Progenitor cell of endocrine pancreas (in vitro differentiated cells): ENCODE measurements at regions not wholly inside any gene's neighbourhood (a gene's known extent, or its start where the extent isn't known, plus 50 kb on each side); places are given as distances from the start of the nearest gene placed in this dataset.

Experiments
- DNase-seq: peaks from one replicate; pipeline ENCODE4 v3.0.0; 2021; ENCODE audit warnings: low spot score; ENCODE audit not compliant: unreplicated experiment
- H3K27ac Mint-ChIP-seq: 2 replicates; pipeline ENCODE4 v1.8.0; 2021; ENCODE audit warnings: mild to moderate bottlenecking, moderate library complexity, mixed read lengths
- H3K27me3 Mint-ChIP-seq: 2 replicates; pipeline ENCODE4 v1.8.0; 2021; ENCODE audit warnings: mixed read lengths
- H3K36me3 Mint-ChIP-seq: 2 replicates; pipeline ENCODE4 v1.8.0; 2022; ENCODE audit warnings: mixed read lengths; ENCODE audit not compliant: insufficient read depth
- H3K4me1 Mint-ChIP-seq: 2 replicates; pipeline ENCODE4 v1.8.0; 2021; ENCODE audit warnings: low read depth, mixed read lengths
- H3K4me3 Mint-ChIP-seq: 2 replicates; pipeline ENCODE4 v1.8.0; 2021; ENCODE audit warnings: low read depth, mild to moderate bottlenecking, moderate library complexity, mixed read lengths
- H3K9me3 Mint-ChIP-seq: 2 replicates; pipeline ENCODE4 v1.8.0; 2021; ENCODE audit warnings: low read depth, mixed read lengths
- CTCF ChIP-seq: fragments of 200-600 bp; sonication (generic); IDR thresholded peaks from one replicate; pipeline ENCODE4 v1.5.0; 2021; ENCODE audit warnings: antibody characterized with exemption, mild to moderate bottlenecking; ENCODE audit not compliant: unreplicated experiment

GRCh38 chr20:7094438-7094997, 327.0 kb downstream of the BMP2 start:
- Mint-ChIP-seq H3K4me1 (peaks cover 15% of the 10 kb centered on the region), H3K27ac (no peak overlapping the region), H3K36me3 (no peaks in the 10 kb centered on the region), H3K27me3 (no peaks in the 10 kb centered on the region), H3K9me3 (peaks cover 15% of the 10 kb centered on the region), H3K4me3 (no peak overlapping the region)
- DNase-seq, result no peak
- TF ChIP-seq CTCF, result peak; percentile 79

DNA sequence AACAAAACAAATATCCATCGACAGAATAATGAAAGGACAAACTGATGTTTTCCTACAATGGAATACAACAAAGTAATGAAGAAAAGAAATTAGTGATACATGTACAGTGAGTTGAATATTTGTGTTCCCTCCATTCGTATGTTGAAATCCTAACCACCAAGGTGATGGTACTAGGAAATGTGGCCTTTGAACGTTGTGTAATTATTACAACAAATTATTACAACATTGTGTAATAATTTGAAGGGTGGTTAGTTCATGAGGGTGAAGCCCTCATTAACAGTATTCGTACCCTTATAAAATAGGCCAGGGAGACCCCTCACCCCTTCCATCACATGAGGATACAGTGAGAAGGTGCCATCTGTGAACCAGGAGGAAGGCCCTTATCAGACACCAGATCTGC, 339.4 kb downstream of the BMP2 start:
- Mint-ChIP-seq H3K27me3 (no peaks in the 10 kb centered on the region), H3K4me3 (no peak overlapping the region), H3K27ac (no peak overlapping the region), H3K4me1 (no peaks in the 10 kb centered on the region), H3K9me3 (peaks cover 3% of the 10 kb centered on the region), H3K36me3 (no peaks in the 10 kb centered on the region)
- DNase-seq, result no peak
- no peak for TF ChIP-seq CTCF

GRCh38 chr20:7108929-7109328, 341.4 kb downstream of the BMP2 start:
- no peaks in the 10 kb centered on the region for H3K9me3 Mint-ChIP-seq
- H3K27me3 Mint-ChIP-seq, result no peaks in the 10 kb centered on the region
- no peaks in the 10 kb centered on the region for H3K36me3 Mint-ChIP-seq
- H3K27ac Mint-ChIP-seq, result no peak overlapping the region
- no peak overlapping the region for H3K4me3 Mint-ChIP-seq
- no peak for TF ChIP-seq CTCF
- peaks cover under 1% of the 10 kb centered on the region for H3K4me1 Mint-ChIP-seq
- no peak for DNase-seq

DNA sequence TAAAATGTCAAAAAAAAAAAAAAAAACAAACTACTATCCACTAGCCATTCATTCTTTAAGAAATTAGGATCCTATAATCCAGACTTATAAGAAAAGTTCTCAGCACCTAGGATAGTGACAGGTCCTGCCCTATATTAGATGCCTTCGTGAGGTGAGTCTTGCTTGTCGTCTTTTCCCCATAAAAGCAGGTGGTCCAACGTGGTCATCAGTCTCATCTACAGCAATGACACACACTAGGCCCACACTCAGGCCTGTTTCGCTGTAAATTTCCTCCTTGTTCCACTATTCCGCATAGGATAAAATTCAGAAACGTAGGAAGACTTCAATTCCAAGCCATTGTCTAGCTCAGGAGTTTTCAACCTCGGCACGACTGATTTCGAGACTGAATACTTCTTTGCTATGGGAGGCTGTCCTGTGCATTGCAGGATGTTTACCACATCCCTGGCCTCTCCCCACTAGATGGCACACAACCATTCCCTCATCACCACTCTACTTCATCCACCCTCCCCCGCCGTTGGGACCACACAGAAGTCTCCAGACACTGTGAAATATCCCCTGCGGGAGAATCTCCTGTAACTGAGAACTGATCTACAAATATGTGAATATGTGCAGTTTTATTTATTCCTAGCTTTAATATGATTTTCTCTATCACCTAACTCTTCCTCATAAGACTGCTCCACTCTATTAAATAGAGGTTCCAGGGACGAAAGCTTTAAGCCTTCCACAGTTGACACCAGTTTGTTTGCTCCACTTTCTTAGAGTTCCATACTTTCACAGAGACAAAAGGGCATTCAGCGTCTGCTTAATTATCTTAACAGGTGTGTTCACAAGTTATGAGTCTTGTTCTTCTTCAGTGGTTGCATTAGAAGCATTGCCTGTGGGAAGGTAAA, 346.3 kb downstream of the BMP2 start:
- DNase-seq, result no peak
- Mint-ChIP-seq H3K36me3 (no peaks in the 10 kb centered on the region), H3K9me3 (no peaks in the 10 kb centered on the region), H3K4me1 (peaks cover 4% of the 10 kb centered on the region), H3K4me3 (no peak overlapping the region), H3K27ac (no peak overlapping the region), H3K27me3 (no peaks in the 10 kb centered on the region)
- peak; percentile 64 for TF ChIP-seq CTCF

DNA sequence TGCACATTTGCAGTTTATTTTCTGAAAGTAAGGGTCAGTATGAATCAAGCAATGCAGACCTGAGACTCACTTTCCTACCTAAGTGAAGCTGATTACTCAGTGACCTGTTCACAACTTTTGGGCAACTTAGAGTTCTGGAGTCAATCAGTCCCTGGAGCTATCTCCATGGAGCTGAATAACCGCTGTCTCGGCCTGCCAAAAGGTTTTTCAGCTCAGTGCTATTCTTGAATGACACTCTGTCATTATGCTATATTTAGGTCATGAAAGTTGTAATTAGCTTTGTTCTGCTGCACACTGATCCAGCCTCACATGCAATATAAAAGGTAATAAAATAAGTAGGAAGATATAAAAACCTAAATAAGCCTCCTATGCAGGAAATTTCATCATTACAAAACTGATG, 356.0 kb downstream of the BMP2 start:
- no peaks in the 10 kb centered on the region for H3K4me1 Mint-ChIP-seq
- no peak overlapping the region for H3K27ac Mint-ChIP-seq
- H3K27me3 Mint-ChIP-seq, result peaks cover 7% of the 10 kb centered on the region
- no peaks in the 10 kb centered on the region for H3K36me3 Mint-ChIP-seq
- no peak for DNase-seq
- no peaks in the 10 kb centered on the region for H3K9me3 Mint-ChIP-seq
- H3K4me3 Mint-ChIP-seq, result no peak overlapping the region
- no peak for TF ChIP-seq CTCF
